ENCODE measurements at regions not wholly inside any gene's neighbourhood (a gene's known extent, or its start where the extent isn't known, plus 50 kb on each side); places are given as distances from the start of the nearest gene placed in this dataset.

DNA sequence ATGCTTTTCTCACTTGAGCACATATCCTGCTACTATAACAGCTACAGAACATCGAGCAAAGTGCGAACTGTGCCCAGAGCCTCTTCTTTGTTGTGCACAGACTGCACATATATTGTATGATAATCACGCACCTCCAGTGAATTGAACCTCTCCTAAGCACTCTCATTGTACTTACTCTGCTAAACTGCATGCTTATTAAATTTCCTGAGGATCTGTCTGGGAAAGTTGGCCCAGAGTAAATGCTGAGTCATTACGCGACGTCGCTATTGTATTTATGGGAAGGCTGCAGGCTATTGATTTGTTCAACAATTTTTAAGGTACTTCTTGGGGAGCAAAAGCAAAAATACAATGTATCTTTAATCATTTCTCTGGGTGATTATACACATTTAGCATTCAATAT, 399.6 kb upstream of the DSEL start:
- TF ChIP-seq, protein P1, sequence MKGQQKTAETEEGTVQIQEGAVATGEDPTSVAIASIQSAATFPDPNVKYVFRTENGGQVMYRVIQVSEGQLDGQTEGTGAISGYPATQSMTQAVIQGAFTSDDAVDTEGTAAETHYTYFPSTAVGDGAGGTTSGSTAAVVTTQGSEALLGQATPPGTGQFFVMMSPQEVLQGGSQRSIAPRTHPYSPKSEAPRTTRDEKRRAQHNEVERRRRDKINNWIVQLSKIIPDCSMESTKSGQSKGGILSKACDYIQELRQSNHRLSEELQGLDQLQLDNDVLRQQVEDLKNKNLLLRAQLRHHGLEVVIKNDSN (IDR thresholded peaks at IDR 0.05), result no peak

DNA sequence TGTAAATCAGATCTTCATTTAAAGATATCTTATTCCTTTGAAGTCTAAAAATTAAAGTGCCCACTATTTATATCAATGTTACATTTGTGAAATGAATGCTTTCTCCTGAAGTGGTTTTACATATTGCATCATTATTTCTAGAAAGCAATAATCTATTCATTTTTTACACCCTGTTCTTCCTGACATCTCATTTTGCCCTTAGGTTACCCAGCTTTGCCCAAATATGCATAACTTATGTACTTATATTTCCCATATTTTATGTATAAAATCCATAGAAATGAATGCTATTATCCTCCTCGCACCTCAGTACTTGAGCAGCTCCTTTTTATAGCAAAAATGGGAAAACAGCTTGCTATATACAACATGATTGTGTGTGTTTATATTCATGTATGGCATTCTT, 396.5 kb upstream of the DSEL start:
- TF ChIP-seq ZBTB7A (IDR thresholded peaks at IDR 0.05; ENCODE audit: low read depth) (no peak), FOXM1 (IDR thresholded peaks at IDR 0.05; ENCODE audit: borderline replicate concordance, low read depth) (no peak), TEAD4 (IDR thresholded peaks at IDR 0.05) (no peak), CREB1 (IDR thresholded peaks at IDR 0.05; ENCODE audit: low read depth) (no peak), TAF1 (IDR thresholded peaks at IDR 0.05; ENCODE audit: low read depth) (no peak), EP300 (IDR thresholded peaks at IDR 0.05; ENCODE audit: borderline replicate concordance) (no peak), TCF12 (IDR thresholded peaks at IDR 0.05; ENCODE audit: low read depth) (no peak), YY1 (IDR thresholded peaks at IDR 0.05; ENCODE audit: low read depth) (no peak), CEBPB (IDR thresholded peaks at IDR 0.05) (no peak), EGR1 (IDR thresholded peaks at IDR 0.05) (no peak), NFIC (IDR thresholded peaks at IDR 0.05) (no peak), MAX (IDR thresholded peaks at IDR 0.05) (no peak), RAD21 (IDR thresholded peaks at IDR 0.05; ENCODE audit: low read depth) (no peak)
- TF ChIP-seq, protein P1 (IDR thresholded peaks at IDR 0.05), result no peak
- TF ChIP-seq, protein P2, sequence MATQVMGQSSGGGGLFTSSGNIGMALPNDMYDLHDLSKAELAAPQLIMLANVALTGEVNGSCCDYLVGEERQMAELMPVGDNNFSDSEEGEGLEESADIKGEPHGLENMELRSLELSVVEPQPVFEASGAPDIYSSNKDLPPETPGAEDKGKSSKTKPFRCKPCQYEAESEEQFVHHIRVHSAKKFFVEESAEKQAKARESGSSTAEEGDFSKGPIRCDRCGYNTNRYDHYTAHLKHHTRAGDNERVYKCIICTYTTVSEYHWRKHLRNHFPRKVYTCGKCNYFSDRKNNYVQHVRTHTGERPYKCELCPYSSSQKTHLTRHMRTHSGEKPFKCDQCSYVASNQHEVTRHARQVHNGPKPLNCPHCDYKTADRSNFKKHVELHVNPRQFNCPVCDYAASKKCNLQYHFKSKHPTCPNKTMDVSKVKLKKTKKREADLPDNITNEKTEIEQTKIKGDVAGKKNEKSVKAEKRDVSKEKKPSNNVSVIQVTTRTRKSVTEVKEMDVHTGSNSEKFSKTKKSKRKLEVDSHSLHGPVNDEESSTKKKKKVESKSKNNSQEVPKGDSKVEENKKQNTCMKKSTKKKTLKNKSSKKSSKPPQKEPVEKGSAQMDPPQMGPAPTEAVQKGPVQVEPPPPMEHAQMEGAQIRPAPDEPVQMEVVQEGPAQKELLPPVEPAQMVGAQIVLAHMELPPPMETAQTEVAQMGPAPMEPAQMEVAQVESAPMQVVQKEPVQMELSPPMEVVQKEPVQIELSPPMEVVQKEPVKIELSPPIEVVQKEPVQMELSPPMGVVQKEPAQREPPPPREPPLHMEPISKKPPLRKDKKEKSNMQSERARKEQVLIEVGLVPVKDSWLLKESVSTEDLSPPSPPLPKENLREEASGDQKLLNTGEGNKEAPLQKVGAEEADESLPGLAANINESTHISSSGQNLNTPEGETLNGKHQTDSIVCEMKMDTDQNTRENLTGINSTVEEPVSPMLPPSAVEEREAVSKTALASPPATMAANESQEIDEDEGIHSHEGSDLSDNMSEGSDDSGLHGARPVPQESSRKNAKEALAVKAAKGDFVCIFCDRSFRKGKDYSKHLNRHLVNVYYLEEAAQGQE (IDR thresholded peaks at IDR 0.05; ENCODE audit: low read depth), result no peak

DNA sequence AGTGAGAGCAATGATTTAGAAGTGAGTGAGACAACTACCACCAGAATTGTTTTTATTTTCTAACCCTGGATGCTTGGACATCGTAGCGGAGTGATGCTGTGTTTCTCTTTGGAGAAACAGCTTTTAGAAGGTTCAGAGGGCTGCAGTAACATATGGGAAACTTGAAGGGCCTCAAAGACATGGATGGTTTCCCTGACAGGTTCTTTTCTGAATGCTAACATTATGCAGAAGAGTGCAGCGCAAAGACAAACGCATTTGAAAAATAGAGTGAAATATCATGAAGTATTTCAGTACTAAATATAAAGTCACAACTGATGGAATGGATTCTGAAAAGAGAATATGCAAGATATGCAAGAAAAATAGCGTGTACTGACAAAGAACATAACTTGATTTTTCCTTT, 385.1 kb upstream of the DSEL start:
- TF ChIP-seq ZBTB7A (IDR thresholded peaks at IDR 0.05; ENCODE audit: low read depth) (no peak), MAX (IDR thresholded peaks at IDR 0.05) (no peak), TAF1 (IDR thresholded peaks at IDR 0.05; ENCODE audit: low read depth) (no peak), NFIC (IDR thresholded peaks at IDR 0.05) (no peak), EP300 (IDR thresholded peaks at IDR 0.05; ENCODE audit: borderline replicate concordance) (no peak), CREB1 (IDR thresholded peaks at IDR 0.05; ENCODE audit: low read depth) (no peak), YY1 (IDR thresholded peaks at IDR 0.05; ENCODE audit: low read depth) (no peak), TCF12 (IDR thresholded peaks at IDR 0.05; ENCODE audit: low read depth) (no peak), CEBPB (IDR thresholded peaks at IDR 0.05) (no peak), EGR1 (IDR thresholded peaks at IDR 0.05) (no peak)
- TF ChIP-seq, protein P2 (IDR thresholded peaks at IDR 0.05; ENCODE audit: low read depth), result no peak
- TF ChIP-seq, protein P1 (IDR thresholded peaks at IDR 0.05), result no peak

- no peak for TF ChIP-seq TAF1 (IDR thresholded peaks at IDR 0.05; ENCODE audit: low read depth)
These were observed 379.9 kb upstream of the DSEL start for GRCh38 chr18:67896451-67896850.

- TF ChIP-seq EGR1 (IDR thresholded peaks at IDR 0.05) (no peak), EP300 (IDR thresholded peaks at IDR 0.05; ENCODE audit: borderline replicate concordance) (no peak)
These were observed 377.4 kb upstream of the DSEL start for GRCh38 chr18:67893916-67894315.

DNA sequence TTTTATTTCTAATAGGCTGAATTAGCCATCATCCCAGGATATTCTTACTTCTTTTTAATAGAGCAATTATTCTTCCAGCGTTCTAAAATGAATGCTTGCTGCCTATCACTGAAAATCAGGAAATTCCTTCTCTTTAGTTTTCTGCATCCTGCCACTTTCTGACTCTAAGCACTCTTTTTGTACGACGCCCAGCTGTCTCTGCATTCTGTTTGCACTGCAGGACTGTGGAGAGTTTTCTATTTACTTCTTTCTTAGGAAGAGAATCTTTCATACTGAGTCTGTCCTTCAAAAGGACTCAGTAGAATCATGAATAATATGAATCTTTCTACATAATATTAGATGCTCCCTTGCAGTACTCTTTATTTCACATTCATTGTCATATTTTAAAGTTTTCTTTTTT, 360.4 kb upstream of the DSEL start:
- no peak for TF ChIP-seq CREB1 (IDR thresholded peaks at IDR 0.05; ENCODE audit: low read depth)

DNA sequence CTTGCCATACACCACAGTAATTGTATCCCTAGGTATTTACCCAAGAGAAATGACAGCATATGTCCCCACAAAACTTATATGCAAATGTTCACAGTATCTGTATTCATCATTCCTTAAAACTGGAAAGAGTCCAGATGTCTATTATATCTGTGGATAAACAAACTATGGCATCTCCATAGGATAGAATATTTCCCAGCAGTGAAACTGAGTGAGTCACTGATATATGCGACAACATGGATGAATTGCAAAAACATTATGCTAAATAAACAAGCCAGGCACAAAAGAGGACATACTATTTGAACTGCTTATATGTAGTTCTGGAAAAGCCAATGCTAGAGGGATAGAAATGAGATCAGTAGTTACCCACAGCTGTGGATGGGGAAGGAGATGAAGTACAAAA, 359.4 kb upstream of the DSEL start:
- TF ChIP-seq CREB1 (IDR thresholded peaks at IDR 0.05; ENCODE audit: low read depth) (no peak), YY1 (IDR thresholded peaks at IDR 0.05; ENCODE audit: low read depth) (no peak), RAD21 (IDR thresholded peaks at IDR 0.05; ENCODE audit: low read depth) (no peak), FOXM1 (IDR thresholded peaks at IDR 0.05; ENCODE audit: borderline replicate concordance, low read depth) (no peak), EGR1 (IDR thresholded peaks at IDR 0.05) (no peak), EP300 (IDR thresholded peaks at IDR 0.05; ENCODE audit: borderline replicate concordance) (no peak), TCF12 (IDR thresholded peaks at IDR 0.05; ENCODE audit: low read depth) (no peak), TAF1 (IDR thresholded peaks at IDR 0.05; ENCODE audit: low read depth) (no peak), TEAD4 (IDR thresholded peaks at IDR 0.05) (no peak), ZBTB7A (IDR thresholded peaks at IDR 0.05; ENCODE audit: low read depth) (no peak), CEBPB (IDR thresholded peaks at IDR 0.05) (no peak), MAX (IDR thresholded peaks at IDR 0.05) (no peak), NFIC (IDR thresholded peaks at IDR 0.05) (no peak)
- TF ChIP-seq, protein P2 (IDR thresholded peaks at IDR 0.05; ENCODE audit: low read depth), result no peak
- TF ChIP-seq, protein P1 (IDR thresholded peaks at IDR 0.05), result no peak

All from Ishikawa (cell line).